SK-N-DZ (cell line): ENCODE measurements at regions not wholly inside any gene's neighbourhood (a gene's known extent, or its start where the extent isn't known, plus 50 kb on each side); places are given as distances from the start of the nearest gene placed in this dataset.
"Not testable (repeated sequence)": the region's sequence is repeated elsewhere in the genome, so short reads cannot be mapped to it uniquely, and the experiment has no call there.

Experiments
- DNase-seq: peaks from one replicate; pipeline ENCODE4 v3.0.0-alpha.2; 2015; ENCODE audit warnings: low spot score

DNA sequence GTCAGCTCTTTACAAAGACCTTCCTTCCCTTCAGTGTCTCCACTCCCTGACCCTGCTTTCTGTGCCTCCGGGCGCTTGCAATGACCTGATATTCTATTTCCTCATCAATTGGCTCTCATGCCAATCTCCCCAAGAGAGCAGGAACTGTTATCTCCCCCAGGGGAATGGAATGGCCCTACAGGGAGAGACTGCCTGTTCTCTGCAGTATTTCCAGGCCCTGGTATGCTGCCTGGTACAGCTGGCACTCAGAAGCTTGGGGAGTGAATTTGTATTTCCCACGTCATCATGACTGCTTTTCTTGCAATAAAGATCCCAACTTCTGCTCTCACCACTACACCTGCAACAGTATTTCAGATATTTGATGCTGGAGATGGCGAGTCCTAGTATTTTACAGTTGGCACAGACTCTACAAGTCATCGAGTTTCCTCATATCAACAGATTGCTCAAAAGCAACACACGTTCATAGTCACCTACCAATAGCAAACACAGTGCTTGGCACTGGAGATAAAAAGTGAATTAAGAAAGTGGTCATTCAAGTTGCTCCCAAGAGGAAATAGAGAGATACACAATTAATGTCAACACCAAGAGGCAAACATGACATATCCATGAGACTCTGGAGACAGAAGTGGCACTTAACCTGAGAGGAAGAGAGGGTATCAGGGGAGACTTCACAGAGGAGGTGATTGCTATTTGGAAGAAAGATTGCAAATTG, 90.5 kb upstream of the EGFL6 start:
- no peak for DNase-seq

- DNase-seq, result no peak
Observed at GRCh38 chrX:13476384-13476783, 93.0 kb upstream of the EGFL6 start.

DNA sequence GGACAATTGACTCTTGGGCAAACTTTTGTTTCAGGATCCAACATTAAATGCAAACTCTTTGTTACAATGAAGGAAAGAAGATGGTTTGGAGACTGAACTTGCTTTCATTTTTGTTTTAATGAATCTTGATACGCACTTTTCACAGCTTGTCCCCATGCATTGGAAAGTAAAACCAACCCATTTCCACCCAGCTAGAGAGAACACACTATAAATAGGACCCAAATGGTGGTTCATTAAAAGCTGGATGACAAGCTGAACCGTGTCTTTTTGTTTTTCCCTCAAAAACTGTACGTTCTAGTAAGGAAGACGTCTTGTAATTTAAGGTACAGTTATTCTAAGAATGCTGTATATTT, 95.3 kb upstream of the EGFL6 start:
- DNase-seq, result no peak

DNA sequence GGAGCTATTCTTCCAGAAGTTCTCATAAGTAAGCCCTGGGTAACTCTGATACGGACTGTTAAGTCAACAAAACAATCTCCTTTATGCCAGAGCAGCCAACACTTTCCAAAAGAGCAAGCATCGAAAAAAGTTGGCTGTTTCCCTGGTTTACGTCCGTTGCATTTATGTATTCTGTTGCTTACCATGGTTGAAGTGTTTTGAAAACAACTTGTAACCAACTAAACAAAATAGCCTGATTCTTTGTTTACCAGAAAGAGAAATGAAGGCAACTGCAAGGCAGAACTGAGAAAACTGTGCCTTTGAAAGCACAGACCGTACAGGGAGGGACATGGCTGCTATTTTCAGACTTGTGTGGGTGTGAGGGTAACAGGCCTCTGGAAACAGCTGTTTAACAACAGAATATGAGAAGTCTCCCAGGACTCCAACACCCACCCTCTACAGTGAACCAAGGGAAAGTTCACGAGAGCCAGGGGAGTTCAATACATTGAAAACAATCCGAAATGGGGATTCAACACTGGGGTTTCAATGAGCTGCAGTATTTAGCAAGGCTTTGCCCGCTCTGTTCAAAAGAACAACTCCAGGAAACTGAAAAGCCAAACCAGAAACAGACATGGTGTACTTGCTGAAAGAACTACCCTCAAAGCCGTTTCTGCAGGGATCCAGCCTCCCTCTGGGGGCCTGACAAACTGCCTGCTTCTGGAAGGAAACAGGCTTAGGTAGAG, 95.8 kb upstream of the EGFL6 start:
- no peak for DNase-seq

GRCh38 chrX:13472975-13473374, 96.4 kb upstream of the EGFL6 start:
- no peak for DNase-seq

DNA sequence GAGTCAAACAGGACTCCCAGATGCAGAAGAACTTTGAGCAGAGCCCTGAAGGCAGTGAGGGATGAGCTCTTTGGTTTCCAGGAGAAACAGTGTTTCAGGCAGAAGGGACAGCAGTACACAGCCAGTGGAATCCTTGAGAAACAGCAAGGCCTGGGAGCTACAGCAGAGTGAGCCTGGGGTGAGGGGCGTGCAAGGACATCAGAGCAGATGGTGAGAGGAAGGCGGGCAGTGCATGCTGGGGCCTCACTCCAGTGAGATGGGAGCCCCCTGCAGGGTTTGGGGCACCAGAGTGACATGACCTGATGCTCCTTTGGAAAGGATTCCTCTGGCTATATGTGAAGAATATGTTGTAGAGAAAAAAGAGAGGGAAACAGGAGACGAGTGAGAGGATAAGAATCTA, 98.1 kb upstream of the EGFL6 start:
- no peak for DNase-seq

DNA sequence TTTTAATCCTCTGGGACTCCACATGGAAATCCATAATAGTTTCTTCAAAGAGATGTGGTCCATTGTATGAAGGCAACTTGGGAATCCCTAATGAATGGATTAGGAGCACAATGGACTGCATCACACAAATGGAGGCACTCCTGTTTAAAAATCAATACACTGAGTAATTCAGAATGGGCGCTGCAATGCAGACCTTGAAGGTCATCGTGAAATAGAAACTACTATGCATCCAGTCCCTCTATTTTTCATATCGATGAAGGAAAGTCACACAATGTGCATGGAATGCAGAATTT, 98.8 kb upstream of the EGFL6 start:
- DNase-seq, result no peak

GRCh38 chrX:13469963-13470684, 99.3 kb upstream of the EGFL6 start:
- no peak for DNase-seq

- DNase-seq, result no peak
Observed at GRCh38 chrX:13468096-13468495, 101.3 kb upstream of the EGFL6 start.

GRCh38 chrX:13467243-13467642, 102.2 kb upstream of the EGFL6 start:
- no peak for DNase-seq

- DNase-seq, result no peak
Observed at GRCh38 chrX:13464599-13465275, 104.7 kb upstream of the EGFL6 start.

DNA sequence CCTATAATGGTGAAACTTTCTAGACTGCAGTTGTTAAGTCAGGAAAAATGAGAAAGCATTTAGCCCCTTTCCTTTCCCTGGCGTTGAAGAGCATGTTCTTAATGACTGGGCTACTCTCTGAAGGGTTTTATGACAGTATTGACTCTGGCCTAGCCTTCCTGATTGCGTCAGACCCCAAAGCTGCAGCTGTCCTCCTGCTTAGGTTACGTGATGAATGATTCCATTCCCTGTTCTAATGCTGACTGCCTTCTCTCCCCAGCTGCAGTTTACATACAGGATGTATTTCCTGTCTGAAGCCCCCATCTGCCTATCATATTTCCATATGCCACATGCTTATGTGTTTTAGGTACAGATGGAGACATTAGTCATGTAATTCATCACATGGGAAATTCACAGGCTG, 105.8 kb upstream of the EGFL6 start:
- DNase-seq, result no peak

- DNase-seq, result no peak
Observed at GRCh38 chrX:13452283-13452682, 117.1 kb upstream of the EGFL6 start.

DNA sequence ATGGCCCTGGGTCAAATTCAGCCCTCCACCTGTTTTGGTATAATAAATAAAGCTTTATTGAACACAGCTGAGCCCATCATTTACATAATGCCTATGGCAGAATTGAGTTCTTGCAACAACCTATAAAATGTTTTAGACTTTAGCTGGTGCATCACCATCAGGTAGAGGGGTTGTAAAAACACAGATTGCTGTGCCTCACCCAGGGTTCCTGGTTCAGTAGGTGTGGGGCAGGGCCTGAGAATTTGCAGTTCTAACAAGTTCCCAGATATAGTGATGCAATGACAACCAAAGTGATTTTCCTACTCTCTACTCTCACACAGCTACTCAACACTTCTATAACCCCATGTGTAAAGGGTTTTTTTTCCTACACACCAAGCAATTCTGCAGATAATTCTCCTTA, 120.0 kb upstream of the EGFL6 start:
- DNase-seq, result no peak

DNA sequence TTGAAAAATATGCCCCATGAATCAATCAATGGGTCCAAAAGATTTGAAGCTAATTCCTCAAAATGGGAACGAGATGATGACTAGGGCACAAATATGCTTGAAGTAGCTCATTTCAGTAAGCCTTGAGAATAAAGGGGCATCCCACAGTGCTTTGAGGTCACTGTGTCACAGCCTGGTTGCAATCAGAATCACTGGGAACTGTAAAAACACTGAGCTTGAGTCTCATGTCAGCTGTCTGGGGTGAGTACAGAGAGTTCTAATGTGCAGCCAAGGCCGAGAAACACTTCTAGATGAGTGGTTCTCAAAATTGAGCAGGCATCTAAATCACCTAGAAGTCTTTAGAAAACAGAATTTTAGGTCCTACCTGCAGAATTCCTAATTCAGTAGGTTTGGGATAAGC, 120.5 kb upstream of the EGFL6 start:
- no peak for DNase-seq

- not testable (repeated sequence) for DNase-seq
Observed at GRCh38 chrX:13441608-13442007, 121.8 kb upstream of the ATXN3L start.

DNA sequence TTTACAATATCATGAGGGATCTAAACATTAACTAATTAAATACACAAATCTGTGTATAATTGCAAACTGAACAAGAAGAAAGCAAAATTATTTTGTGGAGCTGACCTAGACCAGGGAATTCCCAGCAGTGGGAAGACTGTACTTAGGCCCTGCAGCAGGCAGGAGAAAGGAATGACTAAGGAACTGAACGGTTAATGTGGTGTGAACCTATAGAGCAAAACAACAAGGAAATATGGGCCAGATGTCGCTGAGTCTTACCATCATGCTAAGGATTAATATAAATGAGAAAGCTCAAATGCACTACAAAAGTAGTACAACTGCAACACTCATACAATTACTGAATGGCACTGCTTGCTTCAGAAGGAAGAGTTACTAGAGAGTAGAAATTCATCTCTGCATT, 120.3 kb upstream of the ATXN3L start:
- DNase-seq, result no peak

GRCh38 chrX:13433298-13433605, 113.4 kb upstream of the ATXN3L start:
- DNase-seq, result no peak

- no peak for DNase-seq
Observed at GRCh38 chrX:13432414-13433297, 112.8 kb upstream of the ATXN3L start.

GRCh38 chrX:13430136-13430827, 110.4 kb upstream of the ATXN3L start:
- DNase-seq, result no peak
